ENCODE measurements at regions not wholly inside any gene's neighbourhood (a gene's known extent, or its start where the extent isn't known, plus 50 kb on each side); places are given as distances from the start of the nearest gene placed in this dataset.

DNA sequence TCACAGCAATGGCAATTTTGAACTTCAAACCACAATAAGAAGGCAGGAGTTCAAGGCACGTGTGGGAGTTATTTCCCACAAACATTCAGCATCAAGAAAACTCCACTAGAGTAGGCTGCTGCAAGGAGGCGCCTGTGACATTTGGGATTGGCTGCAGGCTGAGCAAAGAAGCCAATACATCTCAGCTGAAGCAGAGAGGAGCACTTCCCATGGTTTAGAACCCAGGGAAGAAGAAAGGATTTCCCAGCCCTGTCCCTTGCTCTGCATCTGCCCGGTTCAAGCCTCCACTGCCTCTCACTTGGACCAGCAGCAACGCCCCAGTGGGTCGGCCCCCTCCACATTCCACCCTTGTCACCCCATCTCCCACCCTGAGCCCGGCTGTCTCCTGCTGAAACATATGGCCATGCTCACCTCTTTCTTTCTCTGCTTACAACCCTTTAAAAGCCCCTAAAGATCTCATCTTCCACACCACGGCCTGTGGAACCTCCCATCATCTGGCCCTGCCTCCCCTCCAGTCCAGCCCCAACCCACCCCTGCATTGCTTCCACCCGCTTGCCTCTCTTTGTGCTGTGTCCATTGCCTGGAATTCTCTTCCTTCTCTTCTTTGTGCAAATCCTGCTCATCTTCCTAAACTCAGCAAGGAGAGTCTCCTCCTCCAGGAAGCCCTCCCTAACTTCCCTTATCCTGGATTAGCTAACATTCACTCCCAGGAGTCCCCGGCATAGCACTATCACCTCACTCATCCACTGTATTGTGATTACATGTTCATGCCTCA, 128.3 kb downstream of the ANKRD60 start:
- TF ChIP-seq, protein P1, sequence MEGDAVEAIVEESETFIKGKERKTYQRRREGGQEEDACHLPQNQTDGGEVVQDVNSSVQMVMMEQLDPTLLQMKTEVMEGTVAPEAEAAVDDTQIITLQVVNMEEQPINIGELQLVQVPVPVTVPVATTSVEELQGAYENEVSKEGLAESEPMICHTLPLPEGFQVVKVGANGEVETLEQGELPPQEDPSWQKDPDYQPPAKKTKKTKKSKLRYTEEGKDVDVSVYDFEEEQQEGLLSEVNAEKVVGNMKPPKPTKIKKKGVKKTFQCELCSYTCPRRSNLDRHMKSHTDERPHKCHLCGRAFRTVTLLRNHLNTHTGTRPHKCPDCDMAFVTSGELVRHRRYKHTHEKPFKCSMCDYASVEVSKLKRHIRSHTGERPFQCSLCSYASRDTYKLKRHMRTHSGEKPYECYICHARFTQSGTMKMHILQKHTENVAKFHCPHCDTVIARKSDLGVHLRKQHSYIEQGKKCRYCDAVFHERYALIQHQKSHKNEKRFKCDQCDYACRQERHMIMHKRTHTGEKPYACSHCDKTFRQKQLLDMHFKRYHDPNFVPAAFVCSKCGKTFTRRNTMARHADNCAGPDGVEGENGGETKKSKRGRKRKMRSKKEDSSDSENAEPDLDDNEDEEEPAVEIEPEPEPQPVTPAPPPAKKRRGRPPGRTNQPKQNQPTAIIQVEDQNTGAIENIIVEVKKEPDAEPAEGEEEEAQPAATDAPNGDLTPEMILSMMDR (IDR thresholded peaks at IDR 0.05) = no peak
- TF ChIP-seq POLR2A (IDR thresholded peaks at IDR 0.05) (no peak), POLR2AphosphoS5 (IDR thresholded peaks at IDR 0.05) (no peak)
